SH-SY5Y (cell line): ENCODE measurements at regions not wholly inside any gene's neighbourhood (a gene's known extent, or its start where the extent isn't known, plus 50 kb on each side); places are given as distances from the start of the nearest gene placed in this dataset.

ENCODE experiments used
- GATA2 ChIP-seq: IDR thresholded peaks from 2 replicates; pipeline ENCODE4 v1.6.1; 2011; ENCODE audit warnings: mild to moderate bottlenecking, low read depth, low read length
- GATA3 ChIP-seq: IDR thresholded peaks from 2 replicates; pipeline ENCODE4 v1.6.1; 2011; ENCODE audit warnings: low read depth, mild to moderate bottlenecking, low read length, moderate library complexity

DNA sequence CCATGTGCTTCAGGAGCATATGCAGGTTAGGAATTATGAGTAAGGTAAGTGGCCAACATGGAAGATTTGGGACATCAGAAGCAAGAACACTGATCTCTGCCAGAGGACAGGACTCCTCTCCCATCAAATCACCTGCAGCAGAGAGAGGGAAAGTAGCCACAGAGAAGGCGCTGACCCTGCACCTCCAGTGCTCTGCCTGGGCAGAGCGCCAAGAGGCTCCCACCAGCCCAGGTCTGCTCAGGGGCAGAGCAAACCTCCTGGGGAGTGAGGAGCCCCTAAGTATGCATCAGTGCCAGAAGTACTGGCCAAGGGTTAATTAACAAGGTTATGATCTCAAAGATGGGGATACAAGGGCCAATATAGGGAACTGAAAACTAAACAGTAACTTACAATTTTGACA, 545.3 kb upstream of the TRPC7 start:
- TF ChIP-seq GATA3: no peak
- no peak for TF ChIP-seq GATA2
